WERI-Rb-1 (cell line): ENCODE measurements at regions not wholly inside any gene's neighbourhood (a gene's known extent, or its start where the extent isn't known, plus 50 kb on each side); places are given as distances from the start of the nearest gene placed in this dataset.

ENCODE experiments used
- DNase-seq: peaks from one replicate; pipeline ENCODE4 v3.0.0-alpha.2; 2020
- H3K27ac ChIP-seq: fragments of 250-450 bp; sonication (Bioruptor Pico); 2 replicates; pipeline ENCODE4 v1.5.1; 2020; ENCODE audit warnings: mild to moderate bottlenecking, moderate library complexity
- H3K27me3 ChIP-seq: fragments of 250-450 bp; sonication (Bioruptor Pico); 2 replicates; pipeline ENCODE4 v1.5.1; 2021; ENCODE audit warnings: mild to moderate bottlenecking, low read depth, moderate library complexity; ENCODE audit not compliant: insufficient read depth, severe bottlenecking
- H3K36me3 ChIP-seq: fragments of 250-450 bp; sonication (Bioruptor Pico); 2 replicates; pipeline ENCODE4 v1.5.1; 2020; ENCODE audit warnings: mild to moderate bottlenecking, moderate library complexity
- H3K4me3 ChIP-seq: 2 replicates; pipeline ENCODE4 v1.5.1; 2011; ENCODE audit warnings: low read depth, mild to moderate bottlenecking, control low read depth, low read length
- H3K9me3 ChIP-seq: fragments of 250-450 bp; sonication (Bioruptor Pico); 2 replicates; pipeline ENCODE4 v1.5.1; 2021; ENCODE audit warnings: mild to moderate bottlenecking, moderate library complexity; ENCODE audit not compliant: severe bottlenecking
- TF ChIP-seq, protein P1 (sequence below): IDR thresholded peaks from 2 replicates; pipeline ENCODE4 v1.5.1; 2011; ENCODE audit warnings: low read depth, mild to moderate bottlenecking, control low read depth, inconsistent platforms, low read length

GRCh38 chr17:72004611-72005331 lies 116.0 kb upstream of the SOX9 start:
- no peak for DNase-seq
- Histone ChIP-seq H3K36me3 (no peaks in the 10 kb centered on the region), H3K9me3 (no peaks in the 10 kb centered on the region), H3K4me3 (no peak overlapping the region), H3K27me3 (no peaks in the 10 kb centered on the region), H3K27ac (no peak overlapping the region)
- TF ChIP-seq, protein P1, sequence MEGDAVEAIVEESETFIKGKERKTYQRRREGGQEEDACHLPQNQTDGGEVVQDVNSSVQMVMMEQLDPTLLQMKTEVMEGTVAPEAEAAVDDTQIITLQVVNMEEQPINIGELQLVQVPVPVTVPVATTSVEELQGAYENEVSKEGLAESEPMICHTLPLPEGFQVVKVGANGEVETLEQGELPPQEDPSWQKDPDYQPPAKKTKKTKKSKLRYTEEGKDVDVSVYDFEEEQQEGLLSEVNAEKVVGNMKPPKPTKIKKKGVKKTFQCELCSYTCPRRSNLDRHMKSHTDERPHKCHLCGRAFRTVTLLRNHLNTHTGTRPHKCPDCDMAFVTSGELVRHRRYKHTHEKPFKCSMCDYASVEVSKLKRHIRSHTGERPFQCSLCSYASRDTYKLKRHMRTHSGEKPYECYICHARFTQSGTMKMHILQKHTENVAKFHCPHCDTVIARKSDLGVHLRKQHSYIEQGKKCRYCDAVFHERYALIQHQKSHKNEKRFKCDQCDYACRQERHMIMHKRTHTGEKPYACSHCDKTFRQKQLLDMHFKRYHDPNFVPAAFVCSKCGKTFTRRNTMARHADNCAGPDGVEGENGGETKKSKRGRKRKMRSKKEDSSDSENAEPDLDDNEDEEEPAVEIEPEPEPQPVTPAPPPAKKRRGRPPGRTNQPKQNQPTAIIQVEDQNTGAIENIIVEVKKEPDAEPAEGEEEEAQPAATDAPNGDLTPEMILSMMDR = no peak

- no peak overlapping the region for H3K4me3 ChIP-seq
Observed at GRCh38 chr17:72005332-72006163, 115.3 kb upstream of the SOX9 start.

GRCh38 chr17:72008236-72008876 lies 112.5 kb upstream of the SOX9 start:
- Histone ChIP-seq H3K27ac (no peak overlapping the region), H3K4me3 (no peak overlapping the region), H3K9me3 (no peaks in the 10 kb centered on the region), H3K36me3 (no peaks in the 10 kb centered on the region), H3K27me3 (peaks cover 2% of the 10 kb centered on the region)
- TF ChIP-seq, protein P1 = no peak
- DNase-seq = no peak

More at GRCh38 chr17:72005332-72006163, 115.3 kb upstream of the SOX9 start:
- Histone ChIP-seq H3K9me3 (no peaks in the 10 kb centered on the region), H3K27me3 (no peaks in the 10 kb centered on the region), H3K27ac (no peak overlapping the region), H3K36me3 (no peaks in the 10 kb centered on the region)
- DNase-seq = no peak
- TF ChIP-seq, protein P1 = no peak

DNA sequence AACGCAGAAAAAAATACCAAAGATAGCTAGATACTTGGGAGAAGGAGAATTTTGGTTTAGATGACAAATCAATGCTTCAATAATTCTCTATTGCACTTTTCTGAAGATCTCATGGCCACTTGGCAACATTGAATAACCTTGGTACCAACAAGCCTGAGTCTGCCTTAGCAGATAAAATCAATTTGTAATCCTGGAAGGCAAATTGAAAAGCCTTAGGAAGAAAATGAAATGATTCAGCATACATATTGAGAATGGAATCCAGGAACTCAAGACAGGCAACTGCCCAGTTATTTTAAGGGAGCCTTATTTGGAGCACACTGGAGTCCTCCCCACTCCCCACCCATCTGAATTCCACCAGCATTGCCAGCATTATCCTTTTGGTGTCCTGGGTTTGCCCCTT lies 109.3 kb upstream of the SOX9 start:
- Histone ChIP-seq H3K9me3 (peaks cover 7% of the 10 kb centered on the region), H3K27me3 (peaks cover 2% of the 10 kb centered on the region), H3K4me3 (no peak overlapping the region), H3K36me3 (no peaks in the 10 kb centered on the region), H3K27ac (no peak overlapping the region)
- no peak for DNase-seq
- TF ChIP-seq, protein P1 = no peak

DNA sequence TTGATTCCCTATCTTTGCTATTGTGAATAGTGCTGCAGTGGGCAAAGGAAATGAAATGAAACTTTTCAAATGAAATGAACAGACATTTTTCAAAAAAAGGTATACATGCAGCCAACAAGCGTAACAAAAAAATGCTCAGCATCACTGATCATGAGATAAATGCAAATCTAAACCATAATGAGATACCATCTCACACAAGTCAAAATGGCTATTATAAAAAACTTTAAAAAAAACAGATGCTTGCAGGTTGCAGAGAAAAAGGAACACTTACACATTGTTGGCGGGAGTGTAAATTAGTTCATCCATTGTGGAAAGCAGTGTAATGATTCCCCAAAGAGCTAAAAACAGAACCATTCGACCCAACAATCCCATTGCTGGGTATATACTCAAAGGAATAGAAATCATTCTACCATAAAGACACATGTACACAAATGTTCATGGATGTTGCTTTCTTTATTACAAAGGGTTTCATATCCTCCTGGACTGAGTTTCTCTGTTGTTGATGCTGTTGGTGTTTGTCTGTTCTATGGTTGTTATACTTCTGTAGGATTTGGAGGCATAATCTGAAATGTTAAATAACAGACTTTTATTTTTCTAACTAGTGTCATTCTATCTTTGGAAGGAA lies 99.3 kb upstream of the SOX9 start:
- Histone ChIP-seq H3K4me3 (no peak overlapping the region), H3K27ac (no peak overlapping the region), H3K27me3 (no peaks in the 10 kb centered on the region), H3K9me3 (peaks cover 6% of the 10 kb centered on the region), H3K36me3 (no peaks in the 10 kb centered on the region)
- DNase-seq = no peak
- TF ChIP-seq, protein P1 = no peak
